ENCODE measurements at regions not wholly inside any gene's neighbourhood (a gene's known extent, or its start where the extent isn't known, plus 50 kb on each side); places are given as distances from the start of the nearest gene placed in this dataset.

- H3K9ac ChIP-seq (ENCODE audit: low read depth in 1 of 2, low read length in 2 of 2), result no peak overlapping the region
- H3K4me3 ChIP-seq (ENCODE audit: low read depth in 1 of 3, low read length in 3 of 3), result no peak overlapping the region
- no peak overlapping the region for H3K27ac ChIP-seq (ENCODE audit: low read depth in 1 of 2, low read length in 2 of 2)
- no peak for DNase-seq (ENCODE audit: low spot score)
- H3K9me3 ChIP-seq (ENCODE audit: control insufficient read depth in 4 of 4, low read length in 3 of 4), result peaks cover 0 to 6% (median 3%) of the 10 kb centered on the region in 4 donors
- TF ChIP-seq REST (IDR thresholded peaks at IDR 0.05) (no peak), NR2F2 (IDR thresholded peaks at IDR 0.05) (no peak), ZBTB33 (IDR thresholded peaks at IDR 0.05) (no peak), FOXA1 (IDR thresholded peaks at IDR 0.05) (no peak), HNF4G (IDR thresholded peaks at IDR 0.05) (no peak), ATF3 (IDR thresholded peaks at IDR 0.05) (no peak), RAD21 (IDR thresholded peaks at IDR 0.05) (no peak), MAX (IDR thresholded peaks at IDR 0.05) (no peak), EGR1 (IDR thresholded peaks at IDR 0.05; ENCODE audit: low read depth in 2 of 2) (no peak), HNF4A (conservative IDR thresholded peaks at IDR 0.05) (no peak), GABPA (IDR thresholded peaks at IDR 0.05 in 1 of 2, conservative IDR thresholded peaks at IDR 0.05 in 1 of 2) (no peak), RXRA (IDR thresholded peaks at IDR 0.05) (no peak), YY1 (IDR thresholded peaks at IDR 0.05) (no peak), FOXA2 (IDR thresholded peaks at IDR 0.05) (no peak), CTCF (IDR thresholded peaks at IDR 0.05; ENCODE audit: low read depth, low read length, missing input control) (no peak), JUND (IDR thresholded peaks at IDR 0.05) (no peak), SP1 (IDR thresholded peaks at IDR 0.05) (no peak), TAF1 (conservative IDR thresholded peaks at IDR 0.05) (no peak)
- no peaks in the 10 kb centered on the region for H3K4me1 ChIP-seq (ENCODE audit: control insufficient read depth in 4 of 4, insufficient read depth in 4 of 4, low read length in 3 of 4)
- no peaks in the 10 kb centered on the region for H3K36me3 ChIP-seq (ENCODE audit: control insufficient read depth in 4 of 4, insufficient read depth in 3 of 4, low read depth in 1 of 4, low read length in 3 of 4)
- WGBS, result 80% methylated on average over 6 of the region's 6 CpGs
- no peaks in the 10 kb centered on the region for H3K27me3 ChIP-seq (ENCODE audit: control insufficient read depth in 4 of 4, insufficient read depth in 4 of 4, low read length in 3 of 4)
Observed at GRCh38 chr10:4144817-4145216, 359.8 kb upstream of the KLF6 start.

All from liver (tissue), 8 donors.